Mesendoderm (in vitro differentiated cells): ENCODE measurements at regions not wholly inside any gene's neighbourhood (a gene's known extent, or its start where the extent isn't known, plus 50 kb on each side); places are given as distances from the start of the nearest gene placed in this dataset.
A peak's percentile ranks its signal among the peaks of the same experiment; 100 is the strongest.
"Not testable (repeated sequence)": the region's sequence is repeated elsewhere in the genome, so short reads cannot be mapped to it uniquely, and the experiment has no call there.

Experiments
- DNase-seq: peaks from one replicate; pipeline ENCODE4 v3.0.0; 2013
- H2AK5ac ChIP-seq: 2 replicates; pipeline ENCODE4 v1.6.1; 2013; ENCODE audit warnings: low read length, inconsistent platforms
- H2BK120ac ChIP-seq: 2 replicates; pipeline ENCODE4 v1.6.1; 2013; ENCODE audit warnings: low read depth, mild to moderate bottlenecking, low read length, moderate library complexity, mixed read lengths
- H2BK15ac ChIP-seq: replicated peaks from 2 replicates; pipeline ENCODE4 v1.6.1; 2013; ENCODE audit warnings: low read depth, mild to moderate bottlenecking, moderate library complexity
- H2BK5ac ChIP-seq: 2 replicates; pipeline ENCODE4 v1.6.1; 2013; ENCODE audit warnings: low read length, inconsistent platforms
- H3K18ac ChIP-seq: 2 replicates; pipeline ENCODE4 v1.6.1; 2013; ENCODE audit warnings: mild to moderate bottlenecking, low read length, mixed read lengths
- H3K23ac ChIP-seq: one replicate; pipeline ENCODE4 v1.6.1; 2013; ENCODE audit warnings: low read length
- H3K27ac ChIP-seq: 2 replicates; pipeline ENCODE4 v1.5.1; 2013; ENCODE audit warnings: low read depth, mild to moderate bottlenecking, inconsistent platforms, low read length, moderate library complexity
- H3K27me3 ChIP-seq: 2 replicates; pipeline ENCODE4 v1.6.1; 2013; ENCODE audit warnings: low read length, control low read depth, mild to moderate bottlenecking, inconsistent platforms; ENCODE audit not compliant: insufficient read depth, poor library complexity
- H3K36me3 ChIP-seq: 2 replicates; pipeline ENCODE4 v1.6.1; 2013; ENCODE audit warnings: low read length, inconsistent platforms; ENCODE audit not compliant: control insufficient read depth, insufficient read depth
- H3K4ac ChIP-seq: one replicate; pipeline ENCODE4 v1.6.1; 2013; ENCODE audit warnings: low read depth, mild to moderate bottlenecking, low read length, moderate library complexity
- H3K4me1 ChIP-seq: 2 replicates; pipeline ENCODE4 v1.6.1; 2013; ENCODE audit warnings: low read depth, low read length, inconsistent platforms; ENCODE audit not compliant: control insufficient read depth
- H3K4me2 ChIP-seq: 2 replicates; pipeline ENCODE4 v1.6.1; 2013; ENCODE audit warnings: low read length
- H3K4me3 ChIP-seq: 2 replicates; pipeline ENCODE4 v1.5.1; 2013; ENCODE audit warnings: mild to moderate bottlenecking, low read length
- H3K56ac ChIP-seq: one replicate; pipeline ENCODE4 v1.6.1; 2013; ENCODE audit warnings: low read length
- H3K79me1 ChIP-seq: 2 replicates; pipeline ENCODE4 v1.6.1; 2013; ENCODE audit warnings: low read length, inconsistent platforms
- H3K79me2 ChIP-seq: 2 replicates; pipeline ENCODE4 v1.6.1; 2013; ENCODE audit warnings: mild to moderate bottlenecking, low read length; ENCODE audit not compliant: control insufficient read depth, insufficient read depth
- H3K9ac ChIP-seq: 2 replicates; pipeline ENCODE4 v1.6.1; 2013; ENCODE audit warnings: low read length, inconsistent platforms
- H4K5ac ChIP-seq: one replicate; pipeline ENCODE4 v1.6.1; 2013; ENCODE audit warnings: low read length
- H4K8ac ChIP-seq: one replicate; pipeline ENCODE4 v1.6.1; 2013; ENCODE audit warnings: low read depth, mild to moderate bottlenecking, control low read depth, low read length, moderate library complexity
- WGBS: extraction: QIAGEN DNeasy Blood & Tissue Kit; methylation state at CpG from one replicate; pipeline ENCODE4 v1.1.7; 2013; ENCODE audit warnings: low lambda C conversion rate, missing lambda C conversion rate; ENCODE audit not compliant: insufficient coverage; ENCODE audit errors: extremely low coverage; 5-methylcytosine and 5-hydroxymethylcytosine counted together

GRCh38 chr22:12162586-12162985 is 3365.4 kb upstream of the OR11H1 start:
- not testable (repeated sequence) for H4K8ac ChIP-seq, H3K18ac ChIP-seq, H3K36me3 ChIP-seq, H3K27me3 ChIP-seq, H3K4me3 ChIP-seq, H2BK15ac ChIP-seq, DNase-seq, H3K9ac ChIP-seq, H3K4me2 ChIP-seq, H3K4me1 ChIP-seq, H3K79me2 ChIP-seq, H2BK5ac ChIP-seq, H3K4ac ChIP-seq, H3K23ac ChIP-seq, H2BK120ac ChIP-seq, H2AK5ac ChIP-seq, H4K5ac ChIP-seq, H3K56ac ChIP-seq, H3K27ac ChIP-seq, H3K79me1 ChIP-seq
- no CpG with 5 or more reads among the region's 19 CpGs for WGBS

- not testable (repeated sequence) for H3K23ac ChIP-seq, H3K18ac ChIP-seq, DNase-seq, H3K4me1 ChIP-seq, H3K9ac ChIP-seq, H2BK120ac ChIP-seq, H3K79me2 ChIP-seq, H3K4ac ChIP-seq, H3K4me3 ChIP-seq, H2BK15ac ChIP-seq, H3K79me1 ChIP-seq, H3K4me2 ChIP-seq, H3K36me3 ChIP-seq, H4K8ac ChIP-seq, H2AK5ac ChIP-seq, H3K27me3 ChIP-seq, H2BK5ac ChIP-seq, H3K56ac ChIP-seq, H3K27ac ChIP-seq, H4K5ac ChIP-seq
- WGBS: no CpG with 5 or more reads among the region's 14 CpGs
Measured at GRCh38 chr22:12166525-12166924, 3361.5 kb upstream of the OR11H1 start.

GRCh38 chr22:12168044-12168443 is 3359.9 kb upstream of the OR11H1 start:
- not testable (repeated sequence) for H4K8ac ChIP-seq, H3K79me2 ChIP-seq, H3K27me3 ChIP-seq, DNase-seq, H2AK5ac ChIP-seq, H3K56ac ChIP-seq, H3K36me3 ChIP-seq, H3K23ac ChIP-seq, H3K4ac ChIP-seq, H2BK15ac ChIP-seq, H3K27ac ChIP-seq, H2BK120ac ChIP-seq, H3K4me2 ChIP-seq, H3K4me3 ChIP-seq, H2BK5ac ChIP-seq, H3K79me1 ChIP-seq, H4K5ac ChIP-seq, H3K18ac ChIP-seq, H3K4me1 ChIP-seq, H3K9ac ChIP-seq
- no CpG with 5 or more reads among the region's 13 CpGs for WGBS

- H2BK15ac ChIP-seq, H3K4me2 ChIP-seq, H4K5ac ChIP-seq, H3K27me3 ChIP-seq, H4K8ac ChIP-seq, DNase-seq, H3K23ac ChIP-seq, H3K18ac ChIP-seq, H2BK120ac ChIP-seq, H3K27ac ChIP-seq, H2BK5ac ChIP-seq, H3K4ac ChIP-seq, H3K36me3 ChIP-seq, H3K79me2 ChIP-seq, H3K9ac ChIP-seq, H3K56ac ChIP-seq, H3K4me1 ChIP-seq, H2AK5ac ChIP-seq, H3K79me1 ChIP-seq: not testable (repeated sequence)
- H3K4me3 ChIP-seq: peak overlapping the region; percentile 1
- WGBS: no CpG with 5 or more reads among the region's 6 CpGs
Measured at GRCh38 chr22:12192117-12192516, 3335.9 kb upstream of the OR11H1 start.

GRCh38 chr22:12194650-12195049 is 3333.3 kb upstream of the OR11H1 start:
- not testable (repeated sequence) for H4K5ac ChIP-seq, DNase-seq, H3K4ac ChIP-seq, H3K27ac ChIP-seq, H3K36me3 ChIP-seq, H3K4me2 ChIP-seq, H3K9ac ChIP-seq, H2BK5ac ChIP-seq, H3K79me1 ChIP-seq, H3K4me1 ChIP-seq, H3K23ac ChIP-seq, H2BK15ac ChIP-seq, H3K79me2 ChIP-seq, H2AK5ac ChIP-seq, H4K8ac ChIP-seq, H3K18ac ChIP-seq, H3K56ac ChIP-seq, H3K4me3 ChIP-seq, H2BK120ac ChIP-seq, H3K27me3 ChIP-seq
- no CpG with 5 or more reads among the region's 5 CpGs for WGBS

GRCh38 chr22:12202067-12202466 is 3325.9 kb upstream of the OR11H1 start:
- no CpG with 5 or more reads among the region's 5 CpGs for WGBS
- H3K27me3 ChIP-seq, H3K79me2 ChIP-seq, H3K4me3 ChIP-seq, H2BK5ac ChIP-seq, H3K4me1 ChIP-seq, H2BK15ac ChIP-seq, H3K9ac ChIP-seq, H4K8ac ChIP-seq, DNase-seq, H3K27ac ChIP-seq, H2AK5ac ChIP-seq, H3K18ac ChIP-seq, H3K4ac ChIP-seq, H2BK120ac ChIP-seq, H3K4me2 ChIP-seq, H3K23ac ChIP-seq, H3K36me3 ChIP-seq, H3K79me1 ChIP-seq, H4K5ac ChIP-seq, H3K56ac ChIP-seq: not testable (repeated sequence)
